Nephron progenitor cell (in vitro differentiated cells): ENCODE measurements at regions not wholly inside any gene's neighbourhood (a gene's known extent, or its start where the extent isn't known, plus 50 kb on each side); places are given as distances from the start of the nearest gene placed in this dataset.

Experiments
- DNase-seq: peaks from one replicate; pipeline ENCODE4 v3.0.0; 2021
- H3K27ac Mint-ChIP-seq: 2 replicates; pipeline ENCODE4 v1.8.0; 2021; ENCODE audit warnings: mild to moderate bottlenecking, moderate library complexity, mixed read lengths
- H3K27me3 Mint-ChIP-seq: 2 replicates; pipeline ENCODE4 v1.8.0; 2021; ENCODE audit warnings: mild to moderate bottlenecking, low read depth, mixed read lengths; ENCODE audit not compliant: poor library complexity
- H3K36me3 Mint-ChIP-seq: 2 replicates; pipeline ENCODE4 v1.8.0; 2021; ENCODE audit warnings: low read depth, mixed read lengths
- H3K4me1 Mint-ChIP-seq: 2 replicates; pipeline ENCODE4 v1.8.0; 2021; ENCODE audit warnings: mixed read lengths
- H3K4me3 Mint-ChIP-seq: 2 replicates; pipeline ENCODE4 v1.8.0; 2021; ENCODE audit warnings: mild to moderate bottlenecking, moderate library complexity, mixed read lengths
- H3K9me3 Mint-ChIP-seq: 2 replicates; pipeline ENCODE4 v1.8.0; 2021; ENCODE audit warnings: mild to moderate bottlenecking, moderate library complexity, mixed read lengths
- TF ChIP-seq, protein P1 (sequence below): fragments of 200-600 bp; sonication (generic); IDR thresholded peaks from 2 replicates; pipeline ENCODE4 v1.5.0; 2021; ENCODE audit warnings: antibody characterized with exemption

- peak; percentile 35 for DNase-seq
- no peaks in the 10 kb centered on the region for H3K9me3 Mint-ChIP-seq
- H3K4me3 Mint-ChIP-seq = no peak overlapping the region
- H3K4me1 Mint-ChIP-seq = peaks cover 53% of the 10 kb centered on the region
- peak overlapping the region; percentile 92 for H3K27ac Mint-ChIP-seq
- H3K36me3 Mint-ChIP-seq = no peaks in the 10 kb centered on the region
- peaks cover 9% of the 10 kb centered on the region for H3K27me3 Mint-ChIP-seq
- TF ChIP-seq, protein P1, sequence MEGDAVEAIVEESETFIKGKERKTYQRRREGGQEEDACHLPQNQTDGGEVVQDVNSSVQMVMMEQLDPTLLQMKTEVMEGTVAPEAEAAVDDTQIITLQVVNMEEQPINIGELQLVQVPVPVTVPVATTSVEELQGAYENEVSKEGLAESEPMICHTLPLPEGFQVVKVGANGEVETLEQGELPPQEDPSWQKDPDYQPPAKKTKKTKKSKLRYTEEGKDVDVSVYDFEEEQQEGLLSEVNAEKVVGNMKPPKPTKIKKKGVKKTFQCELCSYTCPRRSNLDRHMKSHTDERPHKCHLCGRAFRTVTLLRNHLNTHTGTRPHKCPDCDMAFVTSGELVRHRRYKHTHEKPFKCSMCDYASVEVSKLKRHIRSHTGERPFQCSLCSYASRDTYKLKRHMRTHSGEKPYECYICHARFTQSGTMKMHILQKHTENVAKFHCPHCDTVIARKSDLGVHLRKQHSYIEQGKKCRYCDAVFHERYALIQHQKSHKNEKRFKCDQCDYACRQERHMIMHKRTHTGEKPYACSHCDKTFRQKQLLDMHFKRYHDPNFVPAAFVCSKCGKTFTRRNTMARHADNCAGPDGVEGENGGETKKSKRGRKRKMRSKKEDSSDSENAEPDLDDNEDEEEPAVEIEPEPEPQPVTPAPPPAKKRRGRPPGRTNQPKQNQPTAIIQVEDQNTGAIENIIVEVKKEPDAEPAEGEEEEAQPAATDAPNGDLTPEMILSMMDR = no peak
Observed at GRCh38 chr3:139774560-139775302, 97.0 kb upstream of the NMNAT3 start.

DNA sequence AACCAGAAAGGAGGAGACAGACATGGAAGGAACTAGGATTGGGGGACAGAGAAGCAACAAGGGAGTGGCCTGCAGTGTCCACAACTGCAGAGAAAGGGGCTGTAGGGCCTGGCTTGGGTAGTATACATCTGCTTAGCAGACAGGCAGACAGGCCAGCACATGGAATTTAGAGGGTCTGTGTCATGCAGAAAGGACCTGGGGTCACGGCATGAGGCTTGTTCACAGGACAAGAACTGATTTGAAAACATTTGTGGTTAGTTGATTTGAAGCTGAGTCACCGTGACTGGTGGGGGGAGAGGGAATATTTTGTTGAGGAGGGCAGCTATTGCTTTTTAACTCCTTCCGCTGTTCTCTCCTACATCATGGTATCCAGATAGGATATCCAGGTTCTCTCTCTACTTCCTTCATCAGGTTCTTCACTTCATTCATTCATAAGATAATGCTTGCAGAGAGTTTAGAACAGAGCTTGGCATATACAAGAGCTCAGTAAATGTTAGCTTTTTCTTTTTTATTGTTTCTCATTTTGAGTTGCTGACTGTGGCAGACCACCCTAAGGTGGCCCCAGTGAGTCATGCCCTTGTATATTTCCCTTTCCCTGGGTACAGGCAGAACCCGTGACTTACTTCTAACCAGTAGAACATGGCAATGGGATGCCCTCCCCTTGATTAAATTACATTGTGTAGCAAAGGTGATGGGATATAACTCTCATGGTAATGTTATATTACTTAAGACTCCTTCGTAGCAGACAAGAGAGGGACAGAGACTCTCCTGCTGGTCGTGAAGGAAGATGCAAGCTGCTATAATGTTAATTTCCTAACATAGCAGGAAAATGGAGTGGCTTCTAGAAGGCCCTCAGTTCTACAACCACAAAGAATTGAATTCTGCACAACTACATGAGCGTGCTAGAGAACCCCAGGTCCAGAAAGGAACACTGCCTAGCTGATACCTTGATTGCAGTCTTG lies 95.0 kb upstream of the NMNAT3 start:
- Mint-ChIP-seq H3K4me1 (peaks cover 54% of the 10 kb centered on the region), H3K36me3 (no peaks in the 10 kb centered on the region), H3K27ac (no peak overlapping the region), H3K27me3 (peaks cover 5% of the 10 kb centered on the region), H3K9me3 (no peaks in the 10 kb centered on the region), H3K4me3 (no peak overlapping the region)
- DNase-seq = no peak
- TF ChIP-seq, protein P1 = no peak

- H3K27me3 Mint-ChIP-seq = peaks cover 5% of the 10 kb centered on the region
- H3K4me1 Mint-ChIP-seq = peaks cover 60% of the 10 kb centered on the region
- H3K9me3 Mint-ChIP-seq = no peaks in the 10 kb centered on the region
- no peaks in the 10 kb centered on the region for H3K36me3 Mint-ChIP-seq
- no peak for DNase-seq
- H3K27ac Mint-ChIP-seq = no peak overlapping the region
- TF ChIP-seq, protein P1 = no peak
- no peak overlapping the region for H3K4me3 Mint-ChIP-seq
Observed at GRCh38 chr3:139771331-139771730, 93.6 kb upstream of the NMNAT3 start.

DNA sequence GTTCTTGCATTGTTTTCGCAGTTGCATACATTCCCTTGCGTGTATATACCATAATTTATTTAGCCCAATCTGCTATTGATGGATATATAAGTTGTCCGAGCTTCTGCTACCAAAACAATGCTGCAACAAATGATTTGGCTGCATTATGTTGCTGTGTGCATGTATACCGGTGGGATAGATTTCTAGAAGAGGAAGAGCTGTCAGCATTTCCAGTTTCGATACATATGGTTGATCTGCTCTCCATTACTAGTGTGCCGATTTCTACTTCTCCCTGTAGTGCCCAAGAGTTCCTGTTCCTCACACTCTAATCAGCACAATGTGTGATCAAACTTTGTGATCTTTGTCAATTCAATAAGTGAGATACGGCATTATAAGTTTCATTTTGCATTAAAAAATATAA lies 92.8 kb upstream of the NMNAT3 start:
- H3K4me1 Mint-ChIP-seq = peaks cover 53% of the 10 kb centered on the region
- TF ChIP-seq, protein P1 = no peak
- H3K4me3 Mint-ChIP-seq = no peak overlapping the region
- H3K27ac Mint-ChIP-seq = no peak overlapping the region
- H3K36me3 Mint-ChIP-seq = no peaks in the 10 kb centered on the region
- H3K27me3 Mint-ChIP-seq = peaks cover 5% of the 10 kb centered on the region
- no peaks in the 10 kb centered on the region for H3K9me3 Mint-ChIP-seq
- DNase-seq = no peak

DNA sequence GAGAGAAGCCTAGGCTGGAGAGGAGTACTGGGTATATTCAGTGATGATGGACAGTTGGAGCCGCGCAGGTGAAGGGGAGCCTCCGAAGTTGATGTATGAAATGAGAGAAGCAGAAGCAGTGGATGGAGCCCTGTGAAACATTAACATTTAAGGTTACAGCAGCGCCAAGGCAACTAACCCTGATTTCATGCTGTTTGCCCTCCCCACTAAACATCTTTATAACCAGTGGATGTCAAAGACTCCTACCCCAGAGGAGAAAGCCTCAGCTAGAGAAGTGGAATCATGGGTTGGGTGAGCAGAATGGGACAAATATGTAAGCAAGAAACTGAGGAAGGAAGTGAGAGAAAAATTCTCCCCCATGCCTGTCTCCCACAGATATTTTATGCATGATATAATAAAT lies 92.0 kb upstream of the NMNAT3 start:
- DNase-seq = no peak
- Mint-ChIP-seq H3K4me1 (peaks cover 53% of the 10 kb centered on the region), H3K27me3 (peaks cover 5% of the 10 kb centered on the region), H3K27ac (no peak overlapping the region), H3K4me3 (no peak overlapping the region), H3K36me3 (no peaks in the 10 kb centered on the region), H3K9me3 (no peaks in the 10 kb centered on the region)
- TF ChIP-seq, protein P1 = no peak
